HG03159 (cell line): ENCODE measurements at regions not wholly inside any gene's neighbourhood (a gene's known extent, or its start where the extent isn't known, plus 50 kb on each side); places are given as distances from the start of the nearest gene placed in this dataset.
"Not testable (repeated sequence)": the region's sequence is repeated elsewhere in the genome, so short reads cannot be mapped to it uniquely, and the experiment has no call there.

Experiments used
- ATAC-seq: cut with Tn5 transposase; IDR thresholded peaks from one replicate; pipeline ENCODE4 v1.9.1; 2021; ENCODE audit warnings: mild to moderate bottlenecking, moderate library complexity; ENCODE audit not compliant: unreplicated experiment

- ATAC-seq, result not testable (repeated sequence)
Measured at GRCh38 chr5:165411532-165411931, 1906.1 kb downstream of the MAT2B start.

GRCh38 chr5:165420493-165420892 lies 1915.1 kb downstream of the MAT2B start:
- ATAC-seq, result no peak

GRCh38 chr5:165423697-165424299 lies 1918.4 kb downstream of the MAT2B start:
- ATAC-seq, result no peak

- no peak for ATAC-seq
Measured at GRCh38 chr5:165425594-165425993, 1920.2 kb downstream of the MAT2B start.

- ATAC-seq, result no peak
Measured at GRCh38 chr5:165448753-165449152, 1943.3 kb downstream of the MAT2B start.

- no peak for ATAC-seq
Measured at GRCh38 chr5:165457859-165458481, 1952.6 kb downstream of the MAT2B start.

GRCh38 chr5:165459232-165459631 lies 1953.8 kb downstream of the MAT2B start:
- ATAC-seq, result no peak

GRCh38 chr5:165460911-165461310 lies 1955.5 kb downstream of the MAT2B start:
- ATAC-seq, result no peak

GRCh38 chr5:165477546-165477945 lies 1972.1 kb downstream of the MAT2B start:
- no peak for ATAC-seq

GRCh38 chr5:165495829-165496380 lies 1990.5 kb downstream of the MAT2B start:
- ATAC-seq, result no peak

GRCh38 chr5:165497707-165498106 lies 1992.3 kb downstream of the MAT2B start:
- no peak for ATAC-seq

- no peak for ATAC-seq
Measured at GRCh38 chr5:165502893-165503691, 1997.7 kb downstream of the MAT2B start.

GRCh38 chr5:165504674-165505073 lies 1999.3 kb downstream of the MAT2B start:
- no peak for ATAC-seq

GRCh38 chr5:165508286-165508685 lies 2002.9 kb downstream of the MAT2B start:
- no peak for ATAC-seq

- ATAC-seq, result no peak
Measured at GRCh38 chr5:165508861-165509260, 2003.4 kb downstream of the MAT2B start.

GRCh38 chr5:165521816-165522610 lies 2016.6 kb downstream of the MAT2B start:
- no peak for ATAC-seq

GRCh38 chr5:165525271-165525670 lies 2019.9 kb downstream of the MAT2B start:
- ATAC-seq, result no peak

GRCh38 chr5:165526357-165526756 lies 2020.9 kb downstream of the MAT2B start:
- no peak for ATAC-seq

- ATAC-seq, result no peak
Measured at GRCh38 chr5:165527577-165527976, 2022.2 kb downstream of the MAT2B start.

- no peak for ATAC-seq
Measured at GRCh38 chr5:165538065-165538464, 2032.6 kb downstream of the MAT2B start.

- no peak for ATAC-seq
Measured at GRCh38 chr5:165559645-165560044, 2054.2 kb downstream of the MAT2B start.
